SU-DHL-6 (cell line): ENCODE measurements at regions not wholly inside any gene's neighbourhood (a gene's known extent, or its start where the extent isn't known, plus 50 kb on each side); places are given as distances from the start of the nearest gene placed in this dataset.

Experiments
- CTCF ChIP-seq: fragments of 200-600 bp; sonication (generic); IDR thresholded peaks from one replicate; pipeline ENCODE4 v1.5.1; 2017; ENCODE audit warnings: antibody characterized with exemption, mild to moderate bottlenecking, low read length, moderate library complexity; ENCODE audit not compliant: insufficient read depth, poor library complexity, severe bottlenecking
- EZH2phosphoT487 ChIP-seq: fragments of 200-600 bp; sonication (generic), shearing (Covaris generic); conservative IDR thresholded peaks from 2 replicates; pipeline ENCODE4 v1.6.1; 2018; ENCODE audit warnings: mild to moderate bottlenecking, antibody characterized with exemption, low read length, moderate library complexity, mixed read lengths

GRCh38 chr20:40851051-40851450, 162.0 kb upstream of the MAFB start:
- no peak for TF ChIP-seq CTCF
- TF ChIP-seq EZH2phosphoT487: no peak
